ENCODE measurements at regions not wholly inside any gene's neighbourhood (a gene's known extent, or its start where the extent isn't known, plus 50 kb on each side); places are given as distances from the start of the nearest gene placed in this dataset.

- no peak overlapping the region for H3K4me3 ChIP-seq
- no peak overlapping the region for H3K27ac ChIP-seq
Observed at GRCh38 chr4:18975916-18976808, 954.6 kb upstream of the LCORL start.

- Histone ChIP-seq H3K4me3 (no peak overlapping the region), H3K27ac (no peak overlapping the region)
Observed at GRCh38 chr4:18973296-18973695, 951.7 kb upstream of the LCORL start.

GRCh38 chr4:18961879-18962278 lies 940.3 kb upstream of the LCORL start:
- Histone ChIP-seq H3K27ac (no peak overlapping the region), H3K4me3 (no peak overlapping the region)

- Histone ChIP-seq H3K4me3 (no peak overlapping the region), H3K27ac (no peak overlapping the region)
Observed at GRCh38 chr4:18961266-18961665, 939.7 kb upstream of the LCORL start.

GRCh38 chr4:18957716-18958115 lies 936.2 kb upstream of the LCORL start:
- H3K4me3 ChIP-seq = no peak overlapping the region
- no peak overlapping the region for H3K27ac ChIP-seq

GRCh38 chr4:18954538-18954937 lies 933.0 kb upstream of the LCORL start:
- Histone ChIP-seq H3K4me3 (no peak overlapping the region), H3K27ac (no peak overlapping the region)

- no peak overlapping the region for H3K4me3 ChIP-seq
- H3K27ac ChIP-seq = no peak overlapping the region
Observed at GRCh38 chr4:18953613-18954012, 932.1 kb upstream of the LCORL start.

- H3K27ac ChIP-seq = no peak overlapping the region
- no peak overlapping the region for H3K4me3 ChIP-seq
Observed at GRCh38 chr4:18945464-18945863, 923.9 kb upstream of the LCORL start.

GRCh38 chr4:18942874-18943273 lies 921.3 kb upstream of the LCORL start:
- H3K27ac ChIP-seq = no peak overlapping the region
- H3K4me3 ChIP-seq = no peak overlapping the region

GRCh38 chr4:18938343-18939099 lies 917.0 kb upstream of the LCORL start:
- no peak overlapping the region for H3K27ac ChIP-seq
- no peak overlapping the region for H3K4me3 ChIP-seq

- no peak overlapping the region for H3K27ac ChIP-seq
Observed at GRCh38 chr4:18937746-18938145, 916.2 kb upstream of the LCORL start.

GRCh38 chr4:18937080-18937479 lies 915.5 kb upstream of the LCORL start:
- no peak overlapping the region for H3K27ac ChIP-seq

More at GRCh38 chr4:18937746-18938145, 916.2 kb upstream of the LCORL start:
- H3K4me3 ChIP-seq = no peak overlapping the region

GRCh38 chr4:18935659-18936345 lies 914.2 kb upstream of the LCORL start:
- no peak overlapping the region for H3K27ac ChIP-seq

More at GRCh38 chr4:18937080-18937479, 915.5 kb upstream of the LCORL start:
- no peak overlapping the region for H3K4me3 ChIP-seq

GRCh38 chr4:18934197-18934596 lies 912.6 kb upstream of the LCORL start:
- no peak overlapping the region for H3K4me3 ChIP-seq
- H3K27ac ChIP-seq = no peak overlapping the region

More at GRCh38 chr4:18935659-18936345, 914.2 kb upstream of the LCORL start:
- no peak overlapping the region for H3K4me3 ChIP-seq

- Histone ChIP-seq H3K4me3 (no peak overlapping the region), H3K27ac (no peak overlapping the region)
Observed at GRCh38 chr4:18932730-18933339, 911.3 kb upstream of the LCORL start.

- Histone ChIP-seq H3K27ac (no peak overlapping the region), H3K4me3 (no peak overlapping the region)
Observed at GRCh38 chr4:18931643-18932377, 910.3 kb upstream of the LCORL start.

GRCh38 chr4:18930487-18930886 lies 908.9 kb upstream of the LCORL start:
- H3K4me3 ChIP-seq = no peak overlapping the region
- H3K27ac ChIP-seq = no peak overlapping the region

- Histone ChIP-seq H3K27ac (no peak overlapping the region), H3K4me3 (no peak overlapping the region)
Observed at GRCh38 chr4:18923496-18924161, 902.1 kb upstream of the LCORL start.

GRCh38 chr4:18917689-18918088 lies 896.1 kb upstream of the LCORL start:
- Histone ChIP-seq H3K27ac (no peak overlapping the region), H3K4me3 (no peak overlapping the region)
